Epithelial cell of esophagus (primary cell): ENCODE measurements at regions not wholly inside any gene's neighbourhood (a gene's known extent, or its start where the extent isn't known, plus 50 kb on each side); places are given as distances from the start of the nearest gene placed in this dataset.
"Not testable (repeated sequence)": the region's sequence is repeated elsewhere in the genome, so short reads cannot be mapped to it uniquely, and the experiment has no call there.

Source experiments
- DNase-seq: peaks from one replicate; pipeline ENCODE4 v3.0.0; 2010; ENCODE audit warnings: low read depth
- H3K4me3 ChIP-seq: 2 replicates; pipeline ENCODE4 v1.5.1; 2011; ENCODE audit warnings: mild to moderate bottlenecking, low read length, control low read depth
- TF ChIP-seq, protein P1 (sequence below): IDR thresholded peaks from 2 replicates; pipeline ENCODE4 v1.5.1; 2011; ENCODE audit warnings: low read depth, mild to moderate bottlenecking, low read length, control low read depth, inconsistent platforms; ENCODE audit not compliant: insufficient read depth; ENCODE audit errors: missing control alignments

DNA sequence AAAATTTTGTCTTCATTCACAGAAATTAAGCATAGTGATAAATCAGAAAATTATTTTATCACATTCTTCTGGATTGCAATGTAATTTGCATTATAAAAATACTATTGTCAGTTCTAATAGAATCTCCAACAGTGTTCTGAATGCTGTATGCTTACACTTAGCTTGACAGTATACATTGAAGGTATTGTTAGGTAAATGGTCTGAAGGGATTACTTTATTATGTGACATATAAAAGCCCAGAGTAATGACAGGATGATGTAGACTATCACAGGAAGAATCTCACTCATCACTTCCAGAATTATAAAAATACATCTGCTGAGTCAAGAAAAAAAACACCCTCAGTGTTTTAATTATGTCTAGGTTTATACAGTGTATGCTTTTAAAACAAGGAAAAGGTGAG, 1532.5 kb upstream of the RAG2 start:
- no peak for DNase-seq
- TF ChIP-seq, protein P1, sequence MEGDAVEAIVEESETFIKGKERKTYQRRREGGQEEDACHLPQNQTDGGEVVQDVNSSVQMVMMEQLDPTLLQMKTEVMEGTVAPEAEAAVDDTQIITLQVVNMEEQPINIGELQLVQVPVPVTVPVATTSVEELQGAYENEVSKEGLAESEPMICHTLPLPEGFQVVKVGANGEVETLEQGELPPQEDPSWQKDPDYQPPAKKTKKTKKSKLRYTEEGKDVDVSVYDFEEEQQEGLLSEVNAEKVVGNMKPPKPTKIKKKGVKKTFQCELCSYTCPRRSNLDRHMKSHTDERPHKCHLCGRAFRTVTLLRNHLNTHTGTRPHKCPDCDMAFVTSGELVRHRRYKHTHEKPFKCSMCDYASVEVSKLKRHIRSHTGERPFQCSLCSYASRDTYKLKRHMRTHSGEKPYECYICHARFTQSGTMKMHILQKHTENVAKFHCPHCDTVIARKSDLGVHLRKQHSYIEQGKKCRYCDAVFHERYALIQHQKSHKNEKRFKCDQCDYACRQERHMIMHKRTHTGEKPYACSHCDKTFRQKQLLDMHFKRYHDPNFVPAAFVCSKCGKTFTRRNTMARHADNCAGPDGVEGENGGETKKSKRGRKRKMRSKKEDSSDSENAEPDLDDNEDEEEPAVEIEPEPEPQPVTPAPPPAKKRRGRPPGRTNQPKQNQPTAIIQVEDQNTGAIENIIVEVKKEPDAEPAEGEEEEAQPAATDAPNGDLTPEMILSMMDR = no peak

DNA sequence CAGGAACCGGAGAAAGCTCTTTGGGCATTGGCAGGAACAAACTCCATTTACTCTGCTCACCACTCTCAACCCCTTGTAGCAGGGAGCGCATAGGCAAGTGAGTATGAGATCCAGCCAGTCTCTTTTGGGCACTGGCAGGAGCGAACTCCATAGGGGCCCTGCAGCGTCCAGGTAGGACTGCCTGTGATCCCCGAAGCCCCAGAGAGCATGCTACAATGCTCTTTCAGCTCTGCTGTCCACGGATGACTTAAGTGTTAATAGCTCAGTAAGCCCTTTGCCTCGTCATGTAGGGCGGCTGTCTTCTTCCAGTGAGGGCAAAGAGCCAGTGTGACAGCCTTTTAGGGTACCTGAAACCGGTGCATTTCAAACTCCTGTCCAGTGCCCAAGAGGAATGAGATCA, 1525.6 kb upstream of the RAG2 start:
- no peak for DNase-seq
- H3K4me3 ChIP-seq = no peak overlapping the region
- TF ChIP-seq, protein P1 = no peak

More for the DNA sequence above, 1532.5 kb upstream of the RAG2 start:
- no peak overlapping the region for H3K4me3 ChIP-seq

DNA sequence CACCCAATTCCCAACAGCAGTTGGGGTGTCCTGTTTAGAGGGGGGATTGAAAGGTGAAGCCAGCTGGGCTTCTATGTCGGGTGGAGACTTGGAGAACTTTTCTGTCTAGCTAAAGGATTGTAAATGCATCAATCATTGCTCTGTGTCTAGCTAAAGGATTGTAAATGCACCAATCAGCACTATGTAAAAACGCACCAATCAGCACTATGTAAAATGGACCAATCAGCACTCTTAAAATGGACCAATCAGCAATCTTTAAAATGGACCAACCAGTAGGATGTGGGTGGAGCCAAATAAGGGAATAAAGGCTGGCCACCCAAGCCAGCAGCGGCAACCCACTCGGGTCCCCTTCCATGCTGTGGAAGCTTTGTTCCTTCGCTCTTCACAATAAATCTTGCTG, 1518.6 kb upstream of the RAG2 start:
- DNase-seq, H3K4me3 ChIP-seq: not testable (repeated sequence)

DNA sequence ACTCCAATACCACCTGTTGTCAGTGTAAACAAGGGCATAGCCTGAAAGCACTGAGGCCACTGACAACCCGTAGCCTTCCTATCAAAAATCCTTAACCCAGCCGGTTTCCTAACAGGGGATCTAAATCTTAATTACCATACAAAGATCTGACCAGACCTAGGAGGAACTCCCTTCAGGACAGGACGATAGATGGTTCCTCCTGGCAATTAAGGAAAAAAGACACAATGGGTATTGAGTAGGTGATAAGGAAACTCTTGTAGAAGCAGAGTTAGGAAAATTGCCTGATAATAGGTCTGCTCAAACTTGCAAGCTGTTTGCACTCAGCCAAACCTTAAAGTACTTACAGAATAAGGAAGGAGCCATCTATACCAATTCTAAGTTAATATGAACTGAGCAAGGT, 1517.3 kb upstream of the RAG2 start:
- DNase-seq, H3K4me3 ChIP-seq: not testable (repeated sequence)

DNA sequence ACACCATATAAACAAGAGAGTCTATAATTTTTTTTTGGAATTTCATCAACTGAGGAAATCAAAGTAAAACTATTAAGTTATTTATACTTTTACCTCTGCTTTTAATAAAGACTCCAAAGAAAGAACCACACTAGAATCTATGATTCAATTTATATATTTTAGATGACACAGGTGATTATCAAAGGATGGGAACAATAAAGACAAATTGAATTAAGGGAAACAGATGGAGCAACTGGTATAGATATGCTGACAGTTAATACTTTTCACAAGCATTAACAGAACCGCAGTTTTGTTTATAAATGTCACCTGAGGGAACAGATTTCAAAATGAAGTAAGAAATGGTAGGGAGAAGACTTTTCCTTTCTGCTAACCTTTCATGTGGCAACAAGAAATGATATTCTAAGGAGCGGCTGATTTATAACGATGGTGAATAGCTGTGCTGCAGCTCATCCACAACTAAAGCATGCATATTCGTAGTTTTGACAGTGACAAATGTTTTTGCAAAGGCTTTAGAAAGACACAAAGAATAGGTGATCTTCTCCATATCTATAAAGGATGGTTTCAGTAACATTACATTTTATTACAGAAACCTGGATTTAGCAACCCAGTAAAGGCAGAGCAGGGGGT, 1502.9 kb upstream of the RAG2 start:
- no peak for DNase-seq
- TF ChIP-seq, protein P1 = no peak
- no peak overlapping the region for H3K4me3 ChIP-seq

DNA sequence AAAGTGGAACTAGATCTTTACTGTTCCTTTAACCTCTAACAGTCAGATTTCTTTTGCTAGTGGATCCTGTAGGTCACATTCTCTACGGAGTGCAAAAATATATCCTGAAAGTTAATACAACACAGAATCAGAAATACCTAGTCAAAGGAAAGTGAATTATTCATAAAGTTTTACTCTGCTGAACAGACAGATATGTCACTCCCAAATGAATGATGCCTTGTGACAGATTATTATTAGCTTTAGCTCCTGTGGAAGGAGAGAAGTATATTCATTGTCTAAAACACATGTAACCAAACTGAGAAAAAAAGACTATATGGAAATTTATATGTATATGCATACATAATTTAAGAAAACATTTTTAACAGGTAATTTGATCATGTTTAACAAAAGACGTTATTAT, 1497.2 kb upstream of the RAG2 start:
- no peak for DNase-seq
- H3K4me3 ChIP-seq = no peak overlapping the region
- TF ChIP-seq, protein P1 = no peak

DNA sequence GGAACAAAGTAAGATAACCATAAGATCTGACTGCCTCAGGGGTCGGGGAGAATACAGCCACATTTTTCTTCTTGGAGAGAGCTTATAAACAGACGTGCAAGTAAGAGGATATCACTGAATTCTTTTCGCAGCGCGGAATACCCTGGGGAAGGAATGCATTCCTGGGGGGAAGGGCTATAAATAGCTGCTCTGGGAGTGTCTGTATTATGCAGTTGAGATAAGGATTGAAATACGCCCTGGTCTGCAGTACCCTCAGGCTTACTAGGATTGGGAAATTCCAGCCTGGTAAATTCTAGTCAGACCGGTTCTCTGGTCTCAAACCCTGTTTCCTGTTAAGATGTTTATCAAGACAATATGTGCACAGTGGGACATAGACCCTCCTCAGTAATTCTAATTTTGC, 1491.7 kb upstream of the RAG2 start:
- H3K4me3 ChIP-seq = no peak overlapping the region
- DNase-seq = peak; percentile 83
- TF ChIP-seq, protein P1 = no peak

DNA sequence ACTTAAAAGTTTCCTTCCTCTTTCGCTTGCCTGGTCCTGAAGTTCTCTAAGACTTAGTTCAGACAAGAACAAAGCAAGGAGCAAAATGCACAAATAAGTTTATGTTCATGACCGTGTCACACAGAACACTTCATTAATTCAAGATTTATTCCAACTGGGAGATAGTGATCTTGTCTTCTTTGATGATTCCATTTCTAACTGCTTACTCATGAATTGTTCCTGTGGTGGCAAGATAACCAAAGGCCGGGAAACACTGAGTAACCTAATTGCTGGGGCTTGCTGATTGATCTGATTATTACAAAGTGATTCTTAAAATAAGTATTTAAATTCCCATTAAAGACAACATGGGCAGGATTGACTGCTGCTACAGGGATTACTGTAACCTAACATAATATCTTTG, 1462.9 kb upstream of the RAG2 start:
- peak; percentile 29 for DNase-seq
- no peak overlapping the region for H3K4me3 ChIP-seq
- TF ChIP-seq, protein P1 = no peak
